ENCODE measurements at regions not wholly inside any gene's neighbourhood (a gene's known extent, or its start where the extent isn't known, plus 50 kb on each side); places are given as distances from the start of the nearest gene placed in this dataset.

DNA sequence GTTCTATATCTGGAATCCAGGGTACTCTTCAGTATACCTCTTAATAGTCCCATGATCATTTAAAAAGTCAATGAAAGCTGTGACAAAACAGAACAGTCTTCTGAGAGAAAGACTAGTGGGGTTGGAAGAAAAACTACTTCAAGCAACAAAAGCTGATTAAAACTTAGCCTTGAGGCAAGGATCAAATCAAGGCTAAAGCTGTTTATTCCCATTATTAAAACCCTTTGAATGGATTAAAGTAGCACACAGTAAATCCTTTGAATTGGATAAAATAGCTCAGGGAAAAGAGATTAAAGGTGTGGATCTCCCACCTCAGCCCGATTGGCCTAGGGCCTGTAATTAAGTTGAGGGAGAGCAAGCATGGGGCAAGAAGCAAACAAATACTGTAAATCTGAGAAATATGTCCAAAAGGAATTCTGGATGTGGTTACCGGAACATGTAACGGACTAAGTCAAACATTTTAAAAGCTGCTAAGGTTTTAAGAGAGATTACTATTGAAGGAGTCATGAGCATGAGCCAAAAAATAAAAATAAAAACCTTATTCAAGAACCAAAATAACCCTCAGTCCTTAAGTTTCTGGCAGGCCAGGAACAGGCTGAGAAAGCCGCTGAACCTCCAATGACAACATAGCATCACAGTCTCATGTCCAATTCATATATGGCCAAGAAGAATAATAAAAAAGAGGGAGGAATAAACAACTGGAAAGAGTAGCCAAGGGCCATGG, 257.3 kb upstream of the NEIL3 start:
- DNase-seq: no peak

DNA sequence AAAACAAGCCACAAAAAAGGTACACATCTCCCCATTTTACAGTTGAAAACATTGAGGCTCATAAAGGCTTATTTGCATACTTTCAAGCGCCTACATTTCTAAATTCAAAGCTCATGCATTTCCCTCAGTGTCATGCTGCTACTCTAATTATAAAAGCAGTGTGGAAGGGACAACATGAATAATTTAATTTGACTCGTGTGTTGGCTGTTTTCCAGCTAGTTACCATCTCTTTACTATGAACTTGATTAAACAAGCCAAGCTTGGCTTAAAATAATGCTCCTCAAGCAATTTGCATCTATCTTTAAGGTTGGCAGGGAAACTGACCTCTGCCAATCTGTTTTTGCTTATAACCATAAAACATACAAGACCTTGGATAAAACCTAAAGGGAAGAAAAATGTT, 252.5 kb upstream of the NEIL3 start:
- no peak for DNase-seq

DNA sequence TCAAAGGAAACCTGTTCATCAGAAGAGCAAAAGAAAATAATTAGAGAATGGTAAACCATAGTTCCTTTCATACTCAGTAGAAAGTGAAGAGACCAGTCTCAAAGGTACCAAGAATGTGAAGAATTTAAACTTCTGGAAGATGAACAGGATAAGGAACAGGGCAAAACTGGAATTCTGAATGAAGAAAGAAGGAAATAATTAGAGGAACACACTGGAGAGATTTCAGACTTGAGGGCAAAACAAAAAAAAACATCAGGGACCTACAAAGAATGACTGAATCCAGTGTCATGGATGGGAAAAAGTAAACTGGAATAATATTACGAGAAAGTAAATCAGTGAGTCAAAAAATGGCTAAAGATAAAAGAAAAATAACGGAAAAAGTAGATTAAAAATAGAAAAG, 245.6 kb upstream of the NEIL3 start:
- no peak for DNase-seq

DNA sequence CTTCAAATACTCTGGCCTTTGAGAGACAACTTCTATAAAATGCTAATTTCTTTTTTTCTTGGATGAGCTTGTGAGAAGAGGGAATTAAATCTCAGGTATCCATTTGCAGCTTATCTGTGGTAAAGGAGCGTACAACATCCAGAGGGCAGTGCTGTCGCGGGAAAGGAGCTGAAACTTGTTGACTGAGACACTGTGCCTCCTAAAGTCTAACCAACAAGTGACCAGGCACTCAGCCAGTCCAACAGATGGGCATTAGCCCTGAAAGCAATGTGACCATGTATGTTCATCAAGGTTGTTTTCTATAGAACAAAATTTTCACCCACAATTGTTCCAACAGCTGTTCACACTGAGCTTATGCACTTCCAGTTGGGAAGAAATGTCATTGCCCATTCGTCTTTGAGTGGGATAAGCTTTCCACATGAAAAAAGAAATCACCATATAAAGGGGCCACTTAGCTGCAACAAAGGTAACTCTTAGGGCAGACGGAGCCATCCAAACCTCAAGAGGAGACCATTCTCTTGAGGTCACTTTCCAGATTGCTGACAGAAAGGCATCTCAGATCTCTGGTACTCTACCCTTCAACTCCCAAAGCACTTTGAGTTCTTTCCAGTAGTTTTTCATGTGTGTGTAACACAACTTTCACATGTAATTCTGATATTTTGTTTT, 244.8 kb upstream of the NEIL3 start:
- no peak for DNase-seq

DNA sequence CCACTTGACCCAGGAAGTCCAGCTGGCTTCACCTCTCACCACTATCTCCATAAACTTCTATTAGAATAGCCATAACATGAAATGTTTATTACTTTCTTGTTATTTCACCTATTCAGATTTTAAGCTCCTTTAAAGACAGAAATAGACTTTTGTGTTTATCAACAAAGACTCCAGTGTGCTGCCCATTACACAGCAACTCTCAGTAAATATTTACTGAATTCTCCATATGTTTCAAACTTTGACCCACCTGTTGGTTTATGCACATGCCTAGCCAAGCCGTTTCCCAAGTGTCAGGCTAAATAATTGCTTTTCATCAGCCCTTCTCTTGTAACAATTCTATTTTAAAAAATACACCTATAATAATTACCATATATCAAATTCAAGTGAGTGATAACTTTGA, 242.9 kb upstream of the NEIL3 start:
- no peak for DNase-seq

DNA sequence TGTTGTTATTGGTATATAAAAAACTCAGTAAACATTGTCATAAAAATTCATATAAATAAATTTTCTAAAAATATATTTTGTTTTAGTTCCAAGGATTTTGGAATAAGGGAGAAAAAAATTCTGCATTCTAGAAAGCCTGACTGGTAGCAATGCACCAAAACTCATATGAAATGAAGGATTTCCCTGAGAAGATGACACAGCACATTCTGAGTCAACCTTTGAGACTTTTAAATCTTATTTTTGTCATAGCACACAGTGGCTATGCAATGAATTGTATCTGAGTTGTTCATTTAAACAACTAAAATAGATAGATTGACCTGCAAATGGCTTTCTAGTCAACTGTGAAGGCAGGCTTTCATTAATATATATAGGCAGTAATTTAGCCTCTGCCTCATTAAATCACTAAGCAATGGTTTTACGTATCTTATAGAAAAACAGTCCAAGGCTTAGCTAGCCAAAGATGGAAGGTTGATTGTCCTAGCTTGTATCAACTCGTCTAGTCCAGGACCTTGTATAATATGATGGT, 239.1 kb upstream of the NEIL3 start:
- no peak for DNase-seq

DNA sequence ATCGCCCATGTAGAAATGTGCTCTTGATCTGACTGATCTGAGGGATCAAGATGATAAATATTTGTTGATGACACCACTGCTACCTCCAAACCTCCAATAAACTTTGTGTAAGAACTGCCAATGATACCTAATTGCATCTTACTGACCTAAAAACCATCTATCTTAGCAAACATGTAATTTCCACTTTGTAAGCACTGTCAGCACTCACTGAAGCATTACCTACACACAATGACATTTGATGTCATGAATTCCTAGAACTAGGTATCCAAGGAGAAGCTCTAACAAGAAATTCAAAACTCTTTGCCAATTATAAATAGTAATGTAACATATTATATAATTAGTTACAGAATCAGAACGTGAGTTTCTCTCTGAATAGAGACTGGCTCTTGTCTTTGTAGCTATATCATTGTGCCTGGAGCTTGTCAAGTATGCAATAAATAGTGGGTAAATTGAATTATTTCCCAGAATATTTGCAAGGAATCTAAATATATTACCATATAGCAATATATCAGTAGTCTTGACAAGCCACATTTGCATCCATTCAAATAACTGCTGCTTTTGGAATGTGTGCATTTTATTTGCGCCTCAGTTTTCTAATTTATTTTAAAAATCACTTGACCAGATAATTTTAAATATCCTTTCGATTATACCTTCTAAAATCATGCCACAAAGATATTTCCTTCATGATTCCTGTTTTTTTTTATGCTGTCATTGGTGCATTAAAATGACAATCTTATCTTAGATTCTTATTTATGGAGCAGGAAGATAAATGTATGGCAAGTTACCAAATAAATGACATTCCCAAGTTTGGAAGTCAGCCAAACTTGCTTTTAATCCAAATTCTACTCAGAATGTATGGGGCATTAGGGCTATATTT, 232.3 kb upstream of the NEIL3 start:
- no peak for DNase-seq

DNA sequence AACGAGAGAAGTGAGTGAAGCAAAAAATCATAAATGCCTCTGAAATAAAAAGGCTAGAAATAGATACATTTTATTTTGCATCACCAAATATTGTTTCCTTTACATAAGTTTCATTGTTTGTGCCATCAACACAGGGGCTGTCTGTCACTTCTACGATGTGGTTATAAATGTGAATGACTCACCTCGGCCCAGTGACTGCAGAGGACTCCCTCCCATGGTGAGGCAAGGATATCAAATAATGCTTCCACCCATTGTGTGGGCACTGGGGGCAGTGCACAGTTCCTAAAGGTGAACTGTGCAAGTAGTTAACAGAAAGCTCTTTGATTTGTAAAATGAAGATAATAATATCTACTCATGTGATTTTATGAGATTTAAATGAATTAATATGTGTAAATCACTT, 230.3 kb upstream of the NEIL3 start:
- DNase-seq: no peak

DNA sequence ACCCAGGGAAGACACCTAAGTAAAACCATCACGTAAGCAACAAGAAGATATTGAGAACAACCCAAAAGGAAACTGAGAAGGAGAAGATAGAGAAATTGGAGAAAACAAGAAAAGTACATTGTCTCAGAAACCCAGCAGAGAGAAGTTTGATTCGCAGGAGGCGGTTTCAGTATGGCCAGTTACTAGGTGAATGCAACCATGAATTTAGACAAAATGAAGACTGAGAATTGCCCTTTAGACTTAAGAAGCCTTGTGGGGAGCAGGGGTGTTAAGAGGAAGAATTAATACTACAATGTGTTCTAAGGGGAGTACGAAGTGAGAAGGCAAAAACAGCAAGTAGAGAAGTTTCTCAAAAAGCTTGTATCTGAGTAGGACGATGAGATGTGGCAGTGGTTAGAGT, 229.3 kb upstream of the NEIL3 start:
- DNase-seq: no peak

DNA sequence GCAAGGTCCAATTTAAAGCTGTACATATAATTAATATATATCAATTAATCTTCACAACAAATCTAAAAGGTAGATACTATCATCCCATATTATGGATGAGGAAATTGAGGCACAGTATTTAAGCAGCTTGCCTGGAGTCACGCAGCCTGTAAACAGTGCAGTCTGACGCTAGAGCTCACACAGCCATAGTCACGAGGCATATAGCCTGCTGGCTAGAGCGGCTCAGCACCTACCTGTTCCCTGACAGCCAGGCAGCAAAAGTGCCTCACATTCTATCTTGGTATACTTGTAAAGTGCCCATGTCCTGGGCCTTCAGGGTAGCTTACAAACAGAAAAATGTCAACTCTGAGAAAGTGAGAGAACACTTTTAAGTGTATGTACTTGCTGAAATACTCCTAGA, 222.6 kb upstream of the NEIL3 start:
- no peak for DNase-seq

DNA sequence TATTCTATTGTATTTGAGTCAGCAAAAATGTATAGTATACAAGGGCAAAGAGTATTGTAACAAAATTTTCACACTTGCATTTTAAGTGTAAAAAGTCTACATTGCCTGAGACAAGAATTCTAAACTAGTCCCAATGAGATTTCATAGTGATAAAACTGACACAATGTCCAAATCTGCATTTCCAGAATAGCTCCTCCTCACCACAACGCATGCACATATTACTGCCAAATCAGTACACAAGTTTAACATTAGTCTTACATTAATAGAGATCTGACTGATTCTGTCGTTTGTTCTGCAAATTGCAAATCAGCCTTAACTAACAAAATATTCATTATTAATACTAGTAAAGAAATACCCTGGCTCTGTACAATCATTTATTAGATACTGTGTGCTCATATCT, 222.2 kb upstream of the NEIL3 start:
- no peak for DNase-seq

DNA sequence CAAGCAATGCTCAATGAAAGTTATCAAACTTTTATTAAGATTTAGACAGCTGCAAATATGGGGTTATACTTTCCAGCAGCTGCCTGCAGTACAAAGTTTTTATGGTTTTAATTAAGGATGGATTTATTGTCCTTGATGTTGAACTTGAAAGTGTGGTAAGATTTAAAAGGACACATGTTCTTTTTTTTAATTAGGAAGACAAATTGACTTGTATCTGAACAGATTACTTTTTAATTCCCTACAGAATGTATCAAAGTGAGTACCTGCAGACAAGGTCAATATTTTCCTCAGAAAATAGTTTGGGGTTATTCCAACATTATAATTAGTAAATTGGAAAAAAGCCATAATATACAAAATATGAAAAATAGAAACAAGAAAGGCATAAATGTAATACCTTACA, 218.2 kb upstream of the NEIL3 start:
- DNase-seq: no peak

DNA sequence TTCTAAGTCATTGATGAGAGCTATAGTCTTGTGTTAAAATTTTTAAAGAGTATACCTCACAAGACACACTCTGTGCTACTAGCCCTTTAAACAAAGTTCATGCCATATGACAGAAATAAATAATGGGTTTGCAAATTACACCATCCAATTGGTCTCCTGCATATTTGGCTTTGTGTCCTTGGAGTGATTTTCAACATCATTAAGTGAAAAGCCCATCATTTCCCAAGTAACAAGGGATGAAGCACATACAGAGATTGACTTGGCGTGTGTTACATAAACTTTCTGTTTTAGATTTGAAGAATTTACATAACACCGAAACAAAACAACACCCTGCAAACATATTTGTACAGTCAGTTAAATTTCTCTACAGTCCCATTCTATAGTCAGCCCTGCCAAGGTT, 216.9 kb upstream of the NEIL3 start:
- no peak for DNase-seq

DNA sequence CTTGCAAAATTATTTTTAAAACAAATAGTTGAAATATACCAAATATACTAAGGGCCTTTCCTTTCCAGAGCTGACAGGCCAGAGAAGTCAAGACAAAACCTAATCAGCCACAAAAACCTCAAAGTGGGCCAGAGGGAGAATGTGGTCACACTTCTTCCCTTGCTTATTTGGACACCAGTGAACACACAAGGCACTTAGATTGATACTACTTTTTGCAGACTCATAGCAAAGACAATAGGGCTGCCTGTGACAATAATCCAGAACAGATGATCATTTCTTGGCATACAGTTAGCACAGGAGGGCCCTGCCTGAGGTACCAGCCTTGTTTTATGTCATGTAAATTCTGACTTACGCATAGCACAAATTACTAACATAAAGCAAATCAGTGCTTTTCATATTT, 215.7 kb upstream of the NEIL3 start:
- DNase-seq: no peak

DNA sequence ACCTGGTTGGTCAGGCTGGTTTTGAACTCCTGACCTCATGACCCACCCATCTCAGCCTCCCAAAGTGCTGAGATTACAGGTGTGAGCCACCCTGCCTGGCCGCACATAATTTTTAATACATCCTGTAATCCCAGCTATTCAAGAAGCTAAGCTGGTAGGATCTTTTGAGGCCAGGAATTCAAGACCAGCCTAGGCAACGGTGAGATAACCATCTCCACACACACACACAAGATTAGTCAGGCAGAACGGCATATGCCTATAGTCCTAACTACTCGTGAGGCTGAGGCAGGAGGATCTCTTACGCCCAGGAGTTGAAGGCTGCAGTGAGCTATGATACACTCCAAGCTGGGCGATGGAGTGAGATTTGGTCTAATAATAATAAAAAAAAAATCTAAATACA, 212.4 kb upstream of the NEIL3 start:
- no peak for DNase-seq

DNA sequence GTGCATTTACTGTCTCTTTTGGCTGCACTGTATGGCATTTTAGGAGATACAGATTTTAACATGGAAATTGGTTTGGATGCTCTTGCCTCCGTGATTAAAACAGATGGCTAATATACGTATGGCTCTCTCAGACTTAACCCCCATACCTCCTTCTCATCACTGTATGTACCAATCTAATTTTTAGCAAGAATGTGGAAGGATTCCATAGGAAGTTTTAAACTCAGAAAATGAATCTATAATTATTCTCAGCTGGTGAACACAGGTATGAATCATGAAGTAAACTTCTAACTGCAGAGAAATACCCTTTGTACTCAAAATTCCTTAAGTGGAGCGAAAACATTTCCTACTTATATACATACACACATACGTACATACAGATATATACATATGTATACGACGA, 210.5 kb upstream of the NEIL3 start:
- no peak for DNase-seq

DNA sequence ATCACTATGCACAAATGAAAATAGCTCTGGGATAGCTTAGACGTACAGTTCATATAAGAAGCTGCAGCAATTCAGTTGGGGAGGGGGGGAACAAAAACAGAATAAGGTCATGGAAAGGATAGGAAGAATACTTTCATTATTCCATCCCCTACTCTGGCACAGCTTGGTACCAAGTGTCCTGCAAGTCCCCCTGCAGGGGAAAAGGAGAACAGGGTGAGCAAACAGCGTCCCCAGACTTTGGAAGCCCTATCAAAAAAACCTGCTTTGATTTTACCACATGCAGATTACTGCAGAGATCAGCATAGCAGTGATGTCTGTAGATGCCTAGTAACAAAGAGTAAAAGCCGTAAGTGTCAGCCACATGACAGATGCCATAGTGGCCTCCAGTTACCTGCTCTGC, 209.4 kb upstream of the NEIL3 start:
- DNase-seq: no peak

DNA sequence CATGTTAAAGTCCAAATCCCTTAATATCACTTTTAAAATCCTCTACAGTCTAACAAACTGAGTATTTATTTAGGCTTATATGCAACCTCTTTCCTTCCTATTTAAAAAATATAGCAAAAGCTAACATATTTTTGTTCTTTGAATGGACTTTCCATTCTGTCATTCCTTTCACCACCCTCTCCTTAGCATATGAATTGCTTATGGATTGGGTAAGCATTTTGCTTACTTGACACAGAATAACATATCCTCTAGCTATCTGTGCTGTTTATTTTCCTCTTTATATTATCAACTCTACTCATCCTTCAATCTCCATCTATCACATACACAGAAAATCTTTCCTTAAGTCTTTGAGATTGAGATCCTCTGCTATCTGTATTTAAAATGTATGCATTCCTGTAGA, 206.1 kb upstream of the NEIL3 start:
- no peak for DNase-seq

DNA sequence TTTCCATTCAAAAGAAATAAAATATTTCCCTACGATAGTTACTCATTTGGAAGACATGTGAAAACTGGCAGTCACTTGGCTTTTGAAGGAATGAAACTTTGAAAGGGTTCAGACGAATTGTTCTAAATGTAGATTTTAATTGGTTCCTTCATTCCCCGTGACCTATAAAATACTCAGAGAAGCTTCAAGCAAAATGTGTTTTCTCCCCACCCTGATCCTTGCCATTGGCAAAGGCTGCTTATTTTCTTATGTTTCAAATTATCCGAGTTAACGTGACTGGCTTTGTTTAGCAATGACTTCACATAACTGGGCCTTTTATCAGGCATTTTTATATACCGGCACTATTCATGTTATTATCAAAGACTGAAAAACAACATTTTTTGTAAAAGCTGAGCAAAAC, 204.1 kb upstream of the NEIL3 start:
- DNase-seq: no peak

DNA sequence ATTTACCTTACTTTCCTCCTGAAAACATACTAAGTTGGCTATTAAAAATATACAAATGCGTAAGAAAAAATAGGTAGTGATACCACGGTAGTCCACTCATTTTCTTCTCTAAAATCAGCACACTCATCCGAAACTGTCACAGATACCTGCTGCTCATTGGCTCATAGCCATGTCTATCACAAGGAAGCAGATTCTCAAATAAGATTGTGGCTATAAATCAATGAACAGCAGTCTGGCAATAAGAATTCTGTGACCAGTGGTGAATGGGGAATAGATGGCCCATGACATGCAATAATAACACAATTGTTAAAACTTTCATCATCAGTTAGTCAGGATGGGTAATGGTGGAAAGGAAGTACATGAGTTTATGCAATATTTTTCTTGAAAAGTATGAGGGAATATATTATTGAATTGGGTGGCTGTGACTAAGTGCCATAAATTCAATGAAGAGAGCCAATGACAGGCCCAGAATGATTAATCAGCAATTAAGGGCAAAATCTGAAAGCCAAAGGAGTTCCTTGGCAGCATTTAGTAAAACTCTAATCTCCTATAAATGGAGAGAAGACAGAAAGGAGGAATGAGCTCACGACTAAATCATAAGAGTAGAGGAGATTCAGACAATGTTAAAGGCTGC, 202.3 kb upstream of the NEIL3 start:
- no peak for DNase-seq

DNA sequence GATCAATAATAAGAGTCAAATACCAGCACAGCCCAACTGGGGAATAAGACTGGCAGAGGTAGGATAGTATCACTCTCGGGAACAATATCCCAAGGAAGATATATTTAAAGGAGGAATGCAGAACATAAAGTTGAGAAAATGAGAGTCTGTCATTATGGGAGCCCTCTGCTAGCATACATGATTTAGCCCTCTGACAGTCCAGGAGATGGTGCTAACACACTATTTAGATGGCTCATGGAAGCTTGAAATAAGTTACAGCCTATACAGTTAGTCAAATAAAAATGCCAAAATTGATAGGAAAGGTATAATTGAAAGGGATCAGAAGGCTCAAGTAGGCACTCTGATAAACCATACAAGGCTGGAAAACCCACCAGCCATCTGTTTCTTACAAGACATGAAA, 201.0 kb upstream of the NEIL3 start:
- no peak for DNase-seq

DNA sequence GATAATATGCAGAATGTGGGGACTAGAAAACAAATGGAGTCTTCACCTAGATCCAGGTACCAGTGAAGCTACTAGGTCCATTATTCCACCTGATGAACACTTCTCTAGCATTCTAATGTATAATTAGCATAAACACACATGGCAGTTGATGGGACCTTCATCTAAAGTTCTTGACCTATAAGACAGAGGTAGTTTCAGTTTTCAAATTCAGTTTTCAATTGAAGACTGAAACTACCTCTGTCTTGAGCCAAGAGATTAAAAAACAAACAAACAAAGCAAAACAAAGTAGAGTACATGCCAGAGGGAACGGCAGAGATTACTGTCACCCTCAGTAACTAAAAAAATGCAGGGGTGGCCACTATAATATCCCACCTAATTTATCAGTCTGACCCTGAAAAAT, 199.9 kb upstream of the NEIL3 start:
- no peak for DNase-seq

DNA sequence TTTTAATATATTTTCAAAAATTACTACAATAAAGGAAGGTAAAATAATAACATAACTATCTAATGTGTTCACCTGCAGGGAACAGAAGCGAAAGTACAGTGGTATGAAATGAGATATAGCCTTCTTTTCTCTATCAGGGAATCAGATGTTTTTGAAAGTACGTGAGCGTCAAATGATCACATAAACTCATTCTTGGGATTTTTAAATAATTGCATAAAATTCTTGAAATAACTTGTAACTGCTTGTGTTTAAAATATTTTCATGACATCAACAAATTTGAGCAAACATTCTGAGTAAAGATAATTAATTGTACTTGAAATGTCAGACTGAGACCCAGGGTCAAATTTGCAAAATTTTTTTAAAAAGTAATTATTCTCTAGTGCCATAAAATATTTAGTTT, 193.5 kb upstream of the NEIL3 start:
- DNase-seq: no peak
